Transverse colon (tissue), 4 donors: ENCODE measurements at regions not wholly inside any gene's neighbourhood (a gene's known extent, or its start where the extent isn't known, plus 50 kb on each side); places are given as distances from the start of the nearest gene placed in this dataset.

ENCODE experiments used
- DNase-seq: peaks from one replicate; pipeline ENCODE4 v3.0.0-alpha.2; 2019
- H3K27ac ChIP-seq, 4 donors: fragments of 200-600 bp; sonication (generic); 2 replicates each; pipeline ENCODE4 v1.5.1; 2016 to 2018; ENCODE audit warnings: inconsistent platforms in 4 of 4
- H3K27me3 ChIP-seq: fragments of 200-600 bp; sonication (generic); 2 replicates; pipeline ENCODE4 v1.5.1; 2017; ENCODE audit warnings: inconsistent platforms
- H3K36me3 ChIP-seq, 4 donors: fragments of 200-600 bp; sonication (generic); 2 replicates each; pipeline ENCODE4 v1.5.1; 2017 to 2019; ENCODE audit warnings: inconsistent platforms in 4 of 4
- H3K4me1 ChIP-seq, 4 donors: fragments of 200-600 bp; sonication (generic); 2 replicates each; pipeline ENCODE4 v1.5.1; 2017 to 2020; ENCODE audit warnings: inconsistent platforms in 4 of 4
- H3K4me3 ChIP-seq, 4 donors: fragments of 200-600 bp; sonication (generic); 1 replicate in 1 of 4; 2 replicates in 3 of 4; pipeline versions ENCODE4 v1.5.1 to v1.6.1; 2017 to 2019; ENCODE audit warnings: inconsistent platforms in 4 of 4
- H3K9me3 ChIP-seq, 2 donors: fragments of 200-600 bp; sonication (generic); 2 replicates each; pipeline ENCODE4 v1.5.1; 2017 to 2019; ENCODE audit warnings: inconsistent platforms in 2 of 2
- EP300 ChIP-seq: sonication (generic); formaldehyde crosslinking; IDR thresholded peaks from one replicate; pipeline ENCODE4 v1.6.1; 2017; ENCODE audit warnings: antibody characterized with exemption, low read depth
- POLR2A ChIP-seq: fragments of 450-650 bp; IDR thresholded peaks from one replicate; pipeline ENCODE4 v1.6.1; 2016; ENCODE audit warnings: antibody characterized with exemption, mild to moderate bottlenecking, moderate library complexity
- POLR2AphosphoS5 ChIP-seq, 3 donors: sonication (generic); formaldehyde crosslinking; IDR thresholded peaks; one replicate each; pipeline ENCODE4 v1.6.1; 2016; ENCODE audit warnings: antibody characterized with exemption in 3 of 3
- WGBS, 2 donors: methylation state at CpG; one replicate each; pipeline ENCODE4 v1.1.5; 2018; ENCODE audit warnings: low coverage in 1 of 2; 5-methylcytosine and 5-hydroxymethylcytosine counted together
- in situ Hi-C, 4 donors: fragments of 200-750 bp; cut with MboI; loops; one replicate each; pipeline versions ENCODE4 v1.15.0 to v1.15.1; 2017; ENCODE audit warnings: low sequenced_read_pairs in 3 of 4, low pct_ligation_motif_present in 1 of 4, low pct_unique_long_range_greater_than_20kb in 1 of 4
- intact Hi-C: fragments of 100-400 bp; cut with DNase I; formaldehyde crosslinking; loops from one replicate; pipeline ENCODE4 v1.15.1; 2023; ENCODE audit warnings: low total_unique reads
- TF ChIP-seq, protein P1 (sequence below), 5 experiments: fragments of 200-600 bp in 3 of 5; fragments of 450-650 bp in 2 of 5; sonication (generic) in 3 of 5; IDR thresholded peaks; 1 replicate in 2 of 5; 2 replicates in 3 of 5; pipeline ENCODE4 v1.5.1; 2016 to 2017; ENCODE audit warnings: antibody characterized with exemption in 5 of 5, inconsistent platforms in 3 of 5, mild to moderate bottlenecking in 2 of 5, moderate library complexity in 1 of 5

DNA sequence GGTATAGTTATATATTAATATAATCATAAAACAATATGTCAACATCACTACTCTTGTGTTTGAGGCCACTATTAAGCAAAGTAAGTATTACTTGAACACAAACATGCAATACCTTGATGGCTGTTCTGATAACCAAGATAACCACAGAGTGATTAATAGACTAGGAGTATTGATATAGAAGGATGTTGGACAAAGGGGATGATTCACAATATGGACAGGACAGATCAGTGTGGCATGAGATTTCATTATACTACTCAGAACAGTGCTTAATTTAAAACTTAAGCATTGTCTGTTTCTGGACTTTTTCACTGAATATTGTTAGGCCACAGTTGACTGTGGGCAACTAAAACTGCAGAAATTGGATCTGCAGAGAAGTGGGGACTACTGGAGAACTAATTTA is 384.2 kb downstream of the SLITRK1 start:
- intact Hi-C loops (no loop called here), in situ Hi-C loops (no loop called here)

DNA sequence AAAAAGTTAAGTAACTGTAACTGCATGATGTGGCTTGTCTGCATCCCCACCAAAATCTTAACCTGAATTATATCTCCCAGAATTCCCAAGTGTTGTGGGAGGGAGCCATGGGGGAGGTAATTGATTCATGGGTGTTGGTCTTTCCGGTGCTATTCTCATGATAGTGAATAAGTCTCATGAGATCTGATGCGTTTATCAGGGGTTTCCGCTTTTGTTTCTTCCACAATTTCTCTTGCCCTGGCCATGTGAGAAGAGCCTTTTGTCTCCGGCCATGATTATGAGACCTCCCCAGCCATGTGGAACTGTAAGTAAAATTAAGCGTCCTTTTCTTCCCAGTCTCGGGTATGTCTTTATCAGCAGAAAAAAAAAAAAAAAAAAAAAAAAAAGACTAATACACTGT is 385.8 kb downstream of the SLITRK1 start:
- in situ Hi-C loops, result no loop called here
- Histone ChIP-seq H3K27ac (no peak overlapping the region), H3K36me3 (no peaks in the 10 kb centered on the region), H3K4me3 (no peak overlapping the region), H3K4me1 (no peaks in the 10 kb centered on the region), H3K27me3 (no peaks in the 10 kb centered on the region), H3K9me3 (peaks cover 0 to 4% of the 10 kb centered on the region in 2 donors)
- TF ChIP-seq, protein P1, sequence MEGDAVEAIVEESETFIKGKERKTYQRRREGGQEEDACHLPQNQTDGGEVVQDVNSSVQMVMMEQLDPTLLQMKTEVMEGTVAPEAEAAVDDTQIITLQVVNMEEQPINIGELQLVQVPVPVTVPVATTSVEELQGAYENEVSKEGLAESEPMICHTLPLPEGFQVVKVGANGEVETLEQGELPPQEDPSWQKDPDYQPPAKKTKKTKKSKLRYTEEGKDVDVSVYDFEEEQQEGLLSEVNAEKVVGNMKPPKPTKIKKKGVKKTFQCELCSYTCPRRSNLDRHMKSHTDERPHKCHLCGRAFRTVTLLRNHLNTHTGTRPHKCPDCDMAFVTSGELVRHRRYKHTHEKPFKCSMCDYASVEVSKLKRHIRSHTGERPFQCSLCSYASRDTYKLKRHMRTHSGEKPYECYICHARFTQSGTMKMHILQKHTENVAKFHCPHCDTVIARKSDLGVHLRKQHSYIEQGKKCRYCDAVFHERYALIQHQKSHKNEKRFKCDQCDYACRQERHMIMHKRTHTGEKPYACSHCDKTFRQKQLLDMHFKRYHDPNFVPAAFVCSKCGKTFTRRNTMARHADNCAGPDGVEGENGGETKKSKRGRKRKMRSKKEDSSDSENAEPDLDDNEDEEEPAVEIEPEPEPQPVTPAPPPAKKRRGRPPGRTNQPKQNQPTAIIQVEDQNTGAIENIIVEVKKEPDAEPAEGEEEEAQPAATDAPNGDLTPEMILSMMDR (IDR thresholded peaks at IDR 0.05), result no peak
- TF ChIP-seq EP300 (no peak), POLR2A (no peak), POLR2AphosphoS5 (IDR thresholded peaks at IDR 0.05) (no peak)
- no peak for DNase-seq
- WGBS, 2 donors, result 85 to 88% methylated on average over 6 of the region's 6 CpGs
- intact Hi-C loops, result no loop called here

More for the DNA sequence above, 384.2 kb downstream of the SLITRK1 start:
- Histone ChIP-seq H3K4me1 (no peaks in the 10 kb centered on the region), H3K36me3 (no peaks in the 10 kb centered on the region), H3K27me3 (no peaks in the 10 kb centered on the region), H3K4me3 (no peak overlapping the region), H3K27ac (no peak overlapping the region), H3K9me3 (peaks cover 0 to 4% of the 10 kb centered on the region in 2 donors)
- no peak for TF ChIP-seq POLR2A
- no peak for TF ChIP-seq POLR2AphosphoS5 (IDR thresholded peaks at IDR 0.05)
- TF ChIP-seq, protein P1 (IDR thresholded peaks at IDR 0.05), result no peak
- TF ChIP-seq EP300, result no peak
- no peak for DNase-seq

DNA sequence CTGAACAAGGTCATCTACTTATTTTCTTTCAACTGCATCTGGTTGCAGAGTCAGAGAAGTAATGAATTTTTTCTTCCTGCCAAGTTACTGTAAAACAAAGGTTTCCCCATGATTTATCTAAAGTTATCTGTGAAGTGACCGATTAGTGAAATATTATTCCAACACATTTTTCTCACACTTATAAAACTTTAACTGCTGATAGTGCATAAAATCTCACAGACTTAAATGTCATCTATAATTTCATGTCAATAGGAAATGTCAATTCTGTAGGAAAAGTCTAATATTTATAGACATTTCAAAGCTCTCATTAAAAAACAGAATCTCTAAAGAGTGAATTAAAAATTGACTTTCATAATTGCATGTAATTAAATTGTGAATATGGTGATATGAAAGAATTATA is 397.2 kb downstream of the SLITRK1 start:
- no peak overlapping the region for H3K27ac ChIP-seq
- in situ Hi-C loops, result no loop called here
- no peaks in the 10 kb centered on the region for H3K9me3 ChIP-seq
- TF ChIP-seq, protein P1 (IDR thresholded peaks at IDR 0.05), result no peak
- TF ChIP-seq POLR2AphosphoS5 (IDR thresholded peaks at IDR 0.05) (no peak), POLR2A (no peak), EP300 (no peak)
- intact Hi-C loops, result no loop called here
- DNase-seq, result no peak
- WGBS, 2 donors, result 69 to 72% methylated on average over 1 of the region's 1 CpG
- H3K27me3 ChIP-seq, result no peaks in the 10 kb centered on the region
- no peak overlapping the region for H3K4me3 ChIP-seq
- H3K4me1 ChIP-seq, result no peaks in the 10 kb centered on the region
- no peaks in the 10 kb centered on the region for H3K36me3 ChIP-seq

DNA sequence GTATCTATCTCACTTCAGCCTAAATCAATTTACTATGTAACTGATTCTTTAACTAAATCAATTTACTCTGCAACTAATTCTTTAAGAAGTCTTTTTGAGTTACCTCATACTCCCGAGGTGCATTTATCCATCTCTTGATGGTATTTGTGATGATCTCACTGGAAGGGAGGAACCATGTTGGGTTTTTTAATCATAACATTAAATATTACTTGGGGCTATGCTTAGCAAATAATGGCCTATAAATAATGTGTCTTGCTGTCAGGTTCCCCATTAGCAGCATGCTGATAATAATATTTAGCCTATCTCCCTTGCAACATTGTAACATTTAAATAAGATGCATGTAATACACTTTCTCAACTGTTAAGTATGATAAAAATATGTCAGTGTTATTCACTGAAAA is 411.3 kb downstream of the SLITRK1 start:
- Histone ChIP-seq H3K36me3 (no peaks in the 10 kb centered on the region), H3K27me3 (no peaks in the 10 kb centered on the region), H3K27ac (no peak overlapping the region), H3K4me1 (no peaks in the 10 kb centered on the region), H3K9me3 (peaks cover 3 to 4% of the 10 kb centered on the region in 2 donors), H3K4me3 (no peak overlapping the region)
- intact Hi-C loops, result no loop called here
- in situ Hi-C loops, result no loop called here
- TF ChIP-seq EP300 (no peak), POLR2AphosphoS5 (IDR thresholded peaks at IDR 0.05) (no peak), POLR2A (no peak)
- TF ChIP-seq, protein P1 (IDR thresholded peaks at IDR 0.05), result no peak
- WGBS, 2 donors, result 58% methylated on average over 1 of the region's 1 CpG
- no peak for DNase-seq
